HEK293 (cell line): ENCODE measurements at regions not wholly inside any gene's neighbourhood (a gene's known extent, or its start where the extent isn't known, plus 50 kb on each side); places are given as distances from the start of the nearest gene placed in this dataset.

Experiments
- CTCF ChIA-PET: fragments of 350-600 bp; formaldehyde crosslinking; extraction: SDS; loops from one replicate; lab custom pipeline; 2021; ENCODE audit warnings: antibody characterized with exemption; lab: Yijun Ruan, JAX
- POLR2A ChIA-PET: fragments of 300-600 bp; formaldehyde crosslinking; extraction: SDS; loops from one replicate; lab custom pipeline; 2020; ENCODE audit warnings: antibody characterized with exemption, inconsistent platforms; lab: Yijun Ruan, JAX
- H3K27ac ChIP-seq: fragments of 200-500 bp; sonication (Bioruptor generic); 2 replicates; pipeline ENCODE4 v1.5.1; 2014; ENCODE audit warnings: low read depth, low read length, control low read depth, inconsistent platforms; ENCODE audit errors: extremely low read depth
- H3K36me3 ChIP-seq, 2 experiments: fragments of 200-500 bp in 1 of 2; sonication (Bioruptor generic) in 1 of 2; 1 replicate in 1 of 2; 2 replicates in 1 of 2; pipeline ENCODE4 v1.5.1; 2014 to 2017; ENCODE audit warnings: inconsistent platforms in 2 of 2, low read length in 2 of 2; ENCODE audit not compliant: control insufficient read depth in 2 of 2, insufficient read depth in 1 of 2
- H3K4me1 ChIP-seq: fragments of 200-500 bp; sonication (Bioruptor generic); 2 replicates; pipeline ENCODE4 v1.5.1; 2014; ENCODE audit warnings: mild to moderate bottlenecking, low read length, inconsistent platforms; ENCODE audit not compliant: control insufficient read depth, insufficient read depth
- H3K4me3 ChIP-seq: 2 replicates; pipeline ENCODE4 v1.5.1; 2011; ENCODE audit warnings: low read depth, mild to moderate bottlenecking, control low read depth, low read length, moderate library complexity
- H3K9me3 ChIP-seq: fragments of 200-500 bp; sonication (Bioruptor generic); 2 replicates; pipeline ENCODE4 v1.5.1; 2014; ENCODE audit warnings: low read depth, low read length, inconsistent platforms; ENCODE audit not compliant: control insufficient read depth, insufficient read depth
- GLIS2 ChIP-seq: fragments of 450-650 bp; formaldehyde crosslinking; IDR thresholded peaks from 2 replicates; pipeline ENCODE4 v1.5.1; 2016; ENCODE audit warnings: missing biosample characterization, missing genetic modification characterization
- HOXA7 ChIP-seq: sonication (generic); formaldehyde crosslinking; IDR thresholded peaks from 2 replicates; pipeline ENCODE4 v1.8.1; 2022; ENCODE audit warnings: missing genetic modification reagents, borderline replicate concordance
- INSM2 ChIP-seq: fragments of 450-650 bp; formaldehyde crosslinking; IDR thresholded peaks from 2 replicates; pipeline ENCODE4 v1.5.1; 2016; ENCODE audit warnings: missing biosample characterization, missing genetic modification characterization
- PRDM1 ChIP-seq: fragments of 450-650 bp; formaldehyde crosslinking; IDR thresholded peaks from 2 replicates; pipeline ENCODE4; 2016; ENCODE audit warnings: missing biosample characterization, missing genetic modification characterization
- PRDM10 ChIP-seq: fragments of 450-650 bp; formaldehyde crosslinking; IDR thresholded peaks from 2 replicates; pipeline ENCODE4 v1.5.1; 2016; ENCODE audit warnings: missing biosample characterization, missing genetic modification characterization
- SP2 ChIP-seq: fragments of 450-650 bp; formaldehyde crosslinking; IDR thresholded peaks from 2 replicates; pipeline ENCODE4 v1.5.1; 2016; ENCODE audit warnings: missing biosample characterization, missing genetic modification characterization
- SP3 ChIP-seq: fragments of 450-650 bp; formaldehyde crosslinking; IDR thresholded peaks from 2 replicates; pipeline ENCODE4 v1.5.1; 2016; ENCODE audit warnings: missing biosample characterization, missing genetic modification characterization
- ZBTB17 ChIP-seq: fragments of 450-650 bp; formaldehyde crosslinking; IDR thresholded peaks from 2 replicates; pipeline ENCODE4 v1.5.1; 2016; ENCODE audit warnings: missing biosample characterization, missing genetic modification characterization
- ZBTB48 ChIP-seq: fragments of 450-650 bp; formaldehyde crosslinking; IDR thresholded peaks from 2 replicates; pipeline ENCODE4 v1.5.1; 2016; ENCODE audit warnings: missing biosample characterization, missing genetic modification characterization
- ZBTB7A ChIP-seq: fragments of 450-650 bp; formaldehyde crosslinking; IDR thresholded peaks from 2 replicates; pipeline ENCODE4 v1.5.1; 2016; ENCODE audit warnings: low read depth, missing biosample characterization, missing genetic modification characterization
- ZNF155 ChIP-seq: fragments of 450-650 bp; formaldehyde crosslinking; IDR thresholded peaks from 2 replicates; pipeline ENCODE4 v1.5.1; 2016; ENCODE audit warnings: missing biosample characterization, missing genetic modification characterization
- ZNF174 ChIP-seq: fragments of 450-650 bp; formaldehyde crosslinking; IDR thresholded peaks from 2 replicates; pipeline ENCODE4 v1.5.0; 2017; ENCODE audit warnings: missing biosample characterization, mild to moderate bottlenecking, missing genetic modification characterization
- ZNF211 ChIP-seq: fragments of 450-650 bp; formaldehyde crosslinking; IDR thresholded peaks from 2 replicates; pipeline ENCODE4 v1.5.1; 2016; ENCODE audit warnings: low read depth, missing biosample characterization, missing genetic modification characterization
- ZNF239 ChIP-seq: fragments of 450-650 bp; formaldehyde crosslinking; IDR thresholded peaks from 2 replicates; pipeline ENCODE4 v1.5.1; 2016; ENCODE audit warnings: missing biosample characterization, missing genetic modification characterization
- ZNF398 ChIP-seq: fragments of 450-650 bp; formaldehyde crosslinking; IDR thresholded peaks from 2 replicates; pipeline ENCODE4 v1.5.1; 2017; ENCODE audit warnings: missing biosample characterization, missing genetic modification characterization
- ZNF548 ChIP-seq: fragments of 450-650 bp; formaldehyde crosslinking; IDR thresholded peaks from 2 replicates; pipeline ENCODE4 v1.5.1; 2016; ENCODE audit warnings: missing biosample characterization, missing genetic modification characterization
- ZNF596 ChIP-seq: fragments of 450-650 bp; IDR thresholded peaks from 2 replicates; pipeline ENCODE4 v1.5.0; 2018; ENCODE audit warnings: missing biosample characterization, mild to moderate bottlenecking, missing genetic modification characterization, moderate library complexity
- ZNF645 ChIP-seq: fragments of 450-650 bp; formaldehyde crosslinking; IDR thresholded peaks from 2 replicates; pipeline ENCODE4; 2016; ENCODE audit warnings: missing biosample characterization, missing genetic modification characterization
- ZSCAN5A ChIP-seq: fragments of 450-650 bp; formaldehyde crosslinking; IDR thresholded peaks from 2 replicates; pipeline ENCODE4 v1.5.1; 2016; ENCODE audit warnings: missing biosample characterization, missing genetic modification characterization

GRCh38 chr4:107509615-107510014 is 210.4 kb downstream of the PAPSS1 start:
- TF ChIP-seq ZNF398 (tag by site-specific recombination) (no peak), ZBTB7A (no peak), ZBTB48 (tag by site-specific recombination) (no peak), HOXA7 (CRISPR knock-in tag) (no peak), ZSCAN5A (no peak), SP3 (tag by site-specific recombination) (no peak), PRDM10 (no peak)
- no peaks in the 10 kb centered on the region for H3K9me3 ChIP-seq
- no peak overlapping the region for H3K4me3 ChIP-seq
- CTCF ChIA-PET, result no interaction called here
- no peaks in the 10 kb centered on the region for H3K4me1 ChIP-seq
- no peak overlapping the region for H3K27ac ChIP-seq
- no peaks in the 10 kb centered on the region for H3K36me3 ChIP-seq
- POLR2A ChIA-PET, result no interaction called here

GRCh38 chr4:107500551-107500950 is 219.5 kb downstream of the PAPSS1 start:
- TF ChIP-seq ZNF596 (tag by site-specific recombination) (peak; percentile 35; the same call in 1 of the 2 replicates), SP2 (no peak)
- CTCF ChIA-PET, result no interaction called here
- Histone ChIP-seq H3K36me3 (no peaks in the 10 kb centered on the region), H3K27ac (no peak overlapping the region), H3K4me1 (no peaks in the 10 kb centered on the region), H3K4me3 (no peak overlapping the region), H3K9me3 (no peaks in the 10 kb centered on the region)
- POLR2A ChIA-PET, result no interaction called here

GRCh38 chr4:107497054-107497453 is 223.0 kb downstream of the PAPSS1 start:
- H3K4me1 ChIP-seq, result no peaks in the 10 kb centered on the region
- no peak overlapping the region for H3K4me3 ChIP-seq
- ChIA-PET CTCF (interaction anchor here (0.7 kb wide), 1 partner anchor 398 kb away, joined by 3 read pairs; no protein-coding TSS in a partner anchor), POLR2A (no interaction called here)
- H3K36me3 ChIP-seq, result no peaks in the 10 kb centered on the region
- H3K27ac ChIP-seq, result no peak overlapping the region
- H3K9me3 ChIP-seq, result no peaks in the 10 kb centered on the region
- TF ChIP-seq ZNF211 (tag by site-specific recombination) (no peak), PRDM1 (tag by site-specific recombination) (no peak), ZNF155 (tag by site-specific recombination) (no peak), GLIS2 (tag by site-specific recombination) (no peak), ZNF239 (no peak), ZNF174 (tag by site-specific recombination) (no peak), ZNF548 (tag by site-specific recombination) (no peak), ZNF645 (tag by site-specific recombination) (no peak), PRDM10 (no peak), INSM2 (tag by site-specific recombination) (no peak), ZBTB17 (tag by site-specific recombination) (no peak)
